ENCODE measurements at regions not wholly inside any gene's neighbourhood (a gene's known extent, or its start where the extent isn't known, plus 50 kb on each side); places are given as distances from the start of the nearest gene placed in this dataset.

- no peak for DNase-seq (ENCODE audit: low read depth in 2 of 2, low spot score in 1 of 2)
Observed at GRCh38 chr20:39295301-39295700, 333.2 kb downstream of the DHX35 start.

- no peak for DNase-seq (ENCODE audit: low read depth in 2 of 2, low spot score in 1 of 2)
Observed at GRCh38 chr20:39294137-39294725, 332.1 kb downstream of the DHX35 start.

DNA sequence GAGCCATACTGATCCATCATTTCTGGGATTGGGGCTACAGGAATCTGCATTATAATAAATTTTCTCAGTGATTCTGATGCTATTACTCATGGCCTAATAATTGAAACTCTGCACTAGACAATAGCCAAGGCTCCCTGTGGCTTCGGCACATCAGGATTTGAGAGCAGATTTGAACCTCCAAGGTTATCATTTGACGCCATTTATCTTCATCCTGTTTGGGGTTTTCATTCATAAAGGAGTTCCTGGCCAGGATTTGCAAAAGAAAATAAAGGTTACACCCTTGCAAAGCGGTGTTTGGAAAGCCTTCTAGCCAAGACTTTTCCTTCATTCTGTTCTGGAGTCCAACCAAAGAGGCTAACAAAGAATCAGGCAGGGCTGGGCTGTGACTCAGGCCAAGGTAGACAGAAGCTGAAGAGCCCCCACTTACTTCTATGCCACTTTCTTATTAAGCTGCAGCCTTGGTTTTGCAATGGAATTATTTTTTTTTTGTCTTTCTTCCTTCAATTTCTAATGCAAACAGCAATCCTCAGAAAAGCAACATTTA, 330.1 kb downstream of the DHX35 start:
- no peak for DNase-seq (ENCODE audit: low read depth in 2 of 2, low spot score in 1 of 2)

GRCh38 chr20:39291301-39291700, 329.2 kb downstream of the DHX35 start:
- DNase-seq (ENCODE audit: low read depth in 2 of 2, low spot score in 1 of 2) = no peak

GRCh38 chr20:39290575-39290974, 328.4 kb downstream of the DHX35 start:
- DNase-seq (ENCODE audit: low read depth in 2 of 2, low spot score in 1 of 2) = no peak

DNA sequence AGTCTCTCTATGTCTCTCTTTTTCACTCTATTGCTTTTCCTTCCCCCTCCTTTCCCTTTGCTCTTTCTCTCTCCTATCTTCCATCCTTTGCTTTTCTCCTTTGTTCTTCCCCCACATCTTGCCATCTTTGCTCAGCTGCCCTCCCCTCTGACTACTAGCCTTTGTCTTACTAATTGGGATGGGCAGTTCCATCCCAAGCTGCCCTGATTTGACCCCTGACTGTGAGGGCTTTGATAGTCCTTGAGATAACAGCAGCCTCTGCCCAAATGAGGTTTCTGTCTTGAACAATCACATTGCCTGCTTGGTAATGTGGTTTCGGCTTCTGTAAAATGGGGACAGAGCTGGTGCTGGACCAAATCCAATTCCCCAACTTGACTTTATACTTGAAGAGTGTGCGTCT, 327.7 kb downstream of the DHX35 start:
- DNase-seq (ENCODE audit: low read depth in 2 of 2, low spot score in 1 of 2) = no peak

- no peak for DNase-seq (ENCODE audit: low read depth in 2 of 2, low spot score in 1 of 2)
Observed at GRCh38 chr20:39289316-39289715, 327.2 kb downstream of the DHX35 start.

GRCh38 chr20:39283464-39283863, 321.3 kb downstream of the DHX35 start:
- no peak for DNase-seq (ENCODE audit: low read depth in 2 of 2, low spot score in 1 of 2)

- no peak for DNase-seq (ENCODE audit: low read depth in 2 of 2, low spot score in 1 of 2)
Observed at GRCh38 chr20:39282619-39283092, 320.5 kb downstream of the DHX35 start.

- DNase-seq (ENCODE audit: low read depth in 2 of 2, low spot score in 1 of 2) = no peak
Observed at GRCh38 chr20:39280875-39281274, 318.7 kb downstream of the DHX35 start.

- DNase-seq (ENCODE audit: low read depth in 2 of 2, low spot score in 1 of 2) = no peak
Observed at GRCh38 chr20:39278230-39278788, 316.2 kb downstream of the DHX35 start.

DNA sequence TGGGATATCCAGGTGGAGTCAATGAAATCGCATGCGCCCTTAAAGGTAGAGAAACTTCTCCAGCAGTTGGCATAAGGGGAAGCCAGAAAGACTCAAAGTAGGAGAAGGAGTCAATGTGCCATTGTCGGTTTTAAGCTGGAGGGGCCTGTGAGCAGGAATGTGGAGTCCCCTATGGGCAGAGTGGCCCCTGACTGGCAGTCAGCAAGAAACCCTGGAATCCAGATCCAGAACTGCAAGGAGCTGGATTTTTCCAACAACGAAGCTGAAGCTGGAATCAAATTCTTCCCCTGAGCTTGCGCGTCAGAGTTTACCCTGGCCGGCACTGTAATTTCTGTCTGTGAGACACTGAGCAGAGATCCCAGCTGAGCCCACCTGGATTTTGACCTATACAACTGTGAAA, 315.0 kb downstream of the DHX35 start:
- DNase-seq (ENCODE audit: low read depth in 2 of 2, low spot score in 1 of 2) = no peak

- DNase-seq (ENCODE audit: low read depth in 2 of 2, low spot score in 1 of 2) = no peak
Observed at GRCh38 chr20:39270837-39271604, 308.9 kb downstream of the DHX35 start.

DNA sequence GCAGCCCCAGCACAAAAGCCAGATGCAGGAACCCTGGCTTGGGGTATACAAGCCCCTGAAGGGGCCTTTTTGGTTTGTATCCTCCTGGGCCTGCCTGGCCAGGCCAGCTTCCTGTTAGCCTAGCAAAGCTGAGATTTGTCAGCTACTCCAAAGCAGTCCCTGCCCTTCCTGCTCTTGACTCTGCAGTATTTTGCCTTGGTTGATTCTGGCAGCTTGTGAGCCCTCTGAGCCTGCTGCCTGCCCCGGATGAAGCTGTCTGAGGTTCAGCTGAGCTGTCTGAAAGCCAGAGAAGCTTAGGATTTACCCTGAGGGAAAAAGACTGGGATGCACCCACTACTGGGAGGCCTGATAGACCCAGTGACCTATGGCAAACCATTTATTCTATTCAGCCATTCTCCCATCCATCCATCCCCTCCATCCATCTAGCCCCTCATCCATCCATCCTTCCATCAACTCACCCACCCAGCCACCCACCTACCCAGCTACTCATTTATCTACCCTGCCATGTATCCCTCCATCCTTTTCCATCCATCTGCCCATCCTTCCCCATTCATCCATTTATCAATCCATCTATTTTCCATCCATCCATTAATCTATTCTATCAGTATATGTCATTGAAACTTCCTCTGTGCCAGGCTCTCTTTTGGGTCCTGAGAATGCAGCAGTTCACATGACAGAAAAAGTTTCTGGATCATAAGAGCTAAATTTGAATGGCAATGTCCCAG, 307.5 kb downstream of the DHX35 start:
- DNase-seq (ENCODE audit: low read depth in 2 of 2, low spot score in 1 of 2) = no peak

- DNase-seq (ENCODE audit: low read depth in 2 of 2, low spot score in 1 of 2) = no peak
Observed at GRCh38 chr20:39268981-39269461, 306.9 kb downstream of the DHX35 start.

- DNase-seq (ENCODE audit: low read depth in 2 of 2, low spot score in 1 of 2) = no peak
Observed at GRCh38 chr20:39268491-39268951, 306.4 kb downstream of the DHX35 start.

- no peak for DNase-seq (ENCODE audit: low read depth in 2 of 2, low spot score in 1 of 2)
Observed at GRCh38 chr20:39266989-39267388, 304.8 kb downstream of the DHX35 start.

- DNase-seq (ENCODE audit: low read depth in 2 of 2, low spot score in 1 of 2) = peak in 1 of 2 donors; percentile 6
Observed at GRCh38 chr20:39264506-39265172, 302.5 kb downstream of the DHX35 start.

GRCh38 chr20:39263076-39263475, 300.9 kb downstream of the DHX35 start:
- DNase-seq (ENCODE audit: low read depth in 2 of 2, low spot score in 1 of 2) = no peak

- no peak for DNase-seq (ENCODE audit: low read depth in 2 of 2, low spot score in 1 of 2)
Observed at GRCh38 chr20:39259808-39260207, 297.7 kb downstream of the DHX35 start.

All from stimulated activated CD8-positive, alpha-beta memory T cell treated with anti-CD3 and anti-CD28 coated beads, Interleukin-4, amount 100 ng/mL, for 1 hour (primary cell).